ENCODE measurements at regions not wholly inside any gene's neighbourhood (a gene's known extent, or its start where the extent isn't known, plus 50 kb on each side); places are given as distances from the start of the nearest gene placed in this dataset.

DNA sequence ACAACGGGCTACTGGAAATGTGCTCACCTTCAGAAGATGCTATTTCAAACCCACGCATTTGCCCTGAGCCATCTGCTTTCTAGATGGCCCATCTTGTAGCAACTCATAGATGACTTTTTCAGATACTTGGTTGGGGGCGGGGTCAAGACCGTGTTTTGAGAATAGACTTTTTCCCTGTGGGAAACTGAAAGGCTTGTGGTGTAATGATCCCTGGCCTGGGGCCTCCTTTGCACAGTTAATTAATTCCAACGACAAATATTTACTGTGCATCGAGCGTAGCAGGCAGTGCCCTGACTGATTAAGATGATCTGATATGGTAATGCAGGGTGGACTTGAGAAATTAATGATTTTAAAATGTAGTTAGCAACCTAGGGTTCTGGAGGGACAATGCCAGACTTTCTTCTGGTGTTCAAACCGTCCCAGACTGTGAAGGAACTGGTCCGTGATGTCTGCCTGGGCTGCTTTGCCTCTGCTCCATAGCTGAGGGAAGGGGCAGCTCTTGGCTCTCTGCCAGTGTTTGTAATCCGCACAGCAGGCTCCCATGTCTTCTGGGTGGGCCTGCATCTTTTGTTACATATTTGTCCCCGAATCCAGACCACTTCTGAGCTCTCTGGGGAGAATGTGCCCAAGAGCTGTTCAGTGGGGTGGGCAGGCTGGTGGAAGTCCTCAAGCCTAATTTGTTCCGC, 84.8 kb downstream of the ADAMTS15 start:
- no peak overlapping the region for H3K4me3 ChIP-seq
- no peaks in the 10 kb centered on the region for H3K9me3 ChIP-seq
- intact Hi-C loops (cut with DNase I; ENCODE audit: low total_unique reads) (no loop called here), in situ Hi-C loops (cut with MboI; ENCODE audit: low sequenced_read_pairs in 4 of 4) (no loop called here)
- no peak overlapping the region for H3K27ac ChIP-seq
- DNase-seq (no peak), ATAC-seq (no peak)
- H3K27me3 ChIP-seq = no peaks in the 10 kb centered on the region
- TF ChIP-seq, protein P1, sequence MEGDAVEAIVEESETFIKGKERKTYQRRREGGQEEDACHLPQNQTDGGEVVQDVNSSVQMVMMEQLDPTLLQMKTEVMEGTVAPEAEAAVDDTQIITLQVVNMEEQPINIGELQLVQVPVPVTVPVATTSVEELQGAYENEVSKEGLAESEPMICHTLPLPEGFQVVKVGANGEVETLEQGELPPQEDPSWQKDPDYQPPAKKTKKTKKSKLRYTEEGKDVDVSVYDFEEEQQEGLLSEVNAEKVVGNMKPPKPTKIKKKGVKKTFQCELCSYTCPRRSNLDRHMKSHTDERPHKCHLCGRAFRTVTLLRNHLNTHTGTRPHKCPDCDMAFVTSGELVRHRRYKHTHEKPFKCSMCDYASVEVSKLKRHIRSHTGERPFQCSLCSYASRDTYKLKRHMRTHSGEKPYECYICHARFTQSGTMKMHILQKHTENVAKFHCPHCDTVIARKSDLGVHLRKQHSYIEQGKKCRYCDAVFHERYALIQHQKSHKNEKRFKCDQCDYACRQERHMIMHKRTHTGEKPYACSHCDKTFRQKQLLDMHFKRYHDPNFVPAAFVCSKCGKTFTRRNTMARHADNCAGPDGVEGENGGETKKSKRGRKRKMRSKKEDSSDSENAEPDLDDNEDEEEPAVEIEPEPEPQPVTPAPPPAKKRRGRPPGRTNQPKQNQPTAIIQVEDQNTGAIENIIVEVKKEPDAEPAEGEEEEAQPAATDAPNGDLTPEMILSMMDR (IDR thresholded peaks at IDR 0.05 in 4 of 5, conservative IDR thresholded peaks at IDR 0.05 in 1 of 5) = no peak
- TF ChIP-seq POLR2A (IDR thresholded peaks at IDR 0.05) = no peak
- H3K4me1 ChIP-seq = no peaks in the 10 kb centered on the region
- no peaks in the 10 kb centered on the region for H3K36me3 ChIP-seq

DNA sequence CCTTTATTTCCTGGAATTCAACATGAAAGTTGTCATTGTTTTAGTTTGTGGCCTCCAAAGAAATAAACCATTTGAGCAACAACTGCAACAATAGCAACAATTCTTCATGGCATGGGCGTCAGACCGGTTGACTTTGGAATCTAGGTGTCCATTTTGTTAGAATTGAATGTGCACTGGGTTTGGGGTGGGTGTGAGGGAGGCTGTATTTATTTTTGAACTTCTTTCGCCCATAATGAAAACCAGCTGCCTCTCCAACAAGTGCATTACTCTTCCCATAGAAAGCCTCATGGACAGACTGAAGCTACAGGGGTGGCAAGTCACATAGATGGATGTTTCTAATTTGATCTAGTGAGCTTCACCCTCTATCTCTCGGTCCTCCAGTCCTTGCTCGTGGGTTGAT, 85.4 kb downstream of the ADAMTS15 start:
- Histone ChIP-seq H3K4me3 (no peak overlapping the region), H3K36me3 (no peaks in the 10 kb centered on the region), H3K27ac (no peak overlapping the region), H3K27me3 (no peaks in the 10 kb centered on the region), H3K4me1 (no peaks in the 10 kb centered on the region), H3K9me3 (no peaks in the 10 kb centered on the region)
- intact Hi-C loops (cut with DNase I; ENCODE audit: low total_unique reads) (no loop called here), in situ Hi-C loops (cut with MboI; ENCODE audit: low sequenced_read_pairs in 4 of 4) (no loop called here)
- TF ChIP-seq, protein P1 (IDR thresholded peaks at IDR 0.05 in 4 of 5, conservative IDR thresholded peaks at IDR 0.05 in 1 of 5) = no peak
- no peak for TF ChIP-seq POLR2A (IDR thresholded peaks at IDR 0.05)
- no peak for ATAC-seq
- no peak for DNase-seq

GRCh38 chr11:130534551-130534950, 86.1 kb downstream of the ADAMTS15 start:
- no peak for DNase-seq
- no peaks in the 10 kb centered on the region for H3K9me3 ChIP-seq
- H3K27me3 ChIP-seq = no peaks in the 10 kb centered on the region
- no peak overlapping the region for H3K27ac ChIP-seq
- ATAC-seq = no peak
- intact Hi-C loops (cut with DNase I; ENCODE audit: low total_unique reads) (no loop called here), in situ Hi-C loops (cut with MboI; ENCODE audit: low sequenced_read_pairs in 4 of 4) (no loop called here)
- H3K4me1 ChIP-seq = no peaks in the 10 kb centered on the region
- no peak overlapping the region for H3K4me3 ChIP-seq
- H3K36me3 ChIP-seq = no peaks in the 10 kb centered on the region
- no peak for TF ChIP-seq POLR2A (IDR thresholded peaks at IDR 0.05)
- TF ChIP-seq, protein P1 (IDR thresholded peaks at IDR 0.05 in 4 of 5, conservative IDR thresholded peaks at IDR 0.05 in 1 of 5) = no peak

DNA sequence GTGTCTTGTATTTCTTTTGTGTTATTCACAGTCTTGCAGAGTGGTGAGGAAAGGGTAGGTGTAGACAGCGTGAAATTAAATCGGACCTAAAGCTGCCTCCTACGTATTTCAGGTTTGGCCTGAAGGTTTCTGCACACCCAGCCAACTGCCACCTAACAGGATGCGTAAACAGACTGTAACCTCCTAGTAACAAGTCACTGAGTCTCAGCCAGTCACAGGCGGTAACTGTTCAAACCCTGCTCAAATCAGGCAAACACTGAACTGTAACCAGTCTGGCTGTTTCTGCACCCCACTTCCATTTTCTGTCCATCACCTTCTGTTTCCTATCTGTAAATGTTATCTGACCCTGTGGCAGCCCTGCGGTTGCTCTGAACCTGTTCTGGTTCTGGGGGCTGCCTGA, 87.1 kb downstream of the ADAMTS15 start:
- Histone ChIP-seq H3K27ac (no peak overlapping the region), H3K27me3 (no peaks in the 10 kb centered on the region), H3K4me1 (no peaks in the 10 kb centered on the region), H3K36me3 (no peaks in the 10 kb centered on the region), H3K9me3 (no peaks in the 10 kb centered on the region), H3K4me3 (no peak overlapping the region)
- ATAC-seq = no peak
- TF ChIP-seq, protein P1 (IDR thresholded peaks at IDR 0.05 in 4 of 5, conservative IDR thresholded peaks at IDR 0.05 in 1 of 5) = no peak
- no peak for TF ChIP-seq POLR2A (IDR thresholded peaks at IDR 0.05)
- no peak for DNase-seq
- intact Hi-C loops (cut with DNase I; ENCODE audit: low total_unique reads) (no loop called here), in situ Hi-C loops (cut with MboI; ENCODE audit: low sequenced_read_pairs in 4 of 4) (no loop called here)

All from gastrocnemius medialis (tissue), 4 donors.